Neuronal stem cell (in vitro differentiated cells): ENCODE measurements at regions not wholly inside any gene's neighbourhood (a gene's known extent, or its start where the extent isn't known, plus 50 kb on each side); places are given as distances from the start of the nearest gene placed in this dataset.

ENCODE experiments used
- DNase-seq: peaks from one replicate; pipeline ENCODE4 v3.0.0-alpha.2; 2013; ENCODE audit warnings: low spot score
- H2AFZ ChIP-seq: one replicate; pipeline ENCODE4 v1.6.1; 2013; ENCODE audit warnings: mild to moderate bottlenecking, low read length, inconsistent platforms
- H2AK5ac ChIP-seq: 2 replicates; pipeline ENCODE4 v1.6.1; 2013; ENCODE audit warnings: low read depth, mild to moderate bottlenecking, inconsistent platforms, low read length, moderate library complexity, mixed read lengths
- H2BK120ac ChIP-seq: 2 replicates; pipeline ENCODE4 v1.6.1; 2013; ENCODE audit warnings: low read depth, mild to moderate bottlenecking, inconsistent platforms, low read length, moderate library complexity, mixed read lengths
- H2BK12ac ChIP-seq: one replicate; pipeline ENCODE4 v1.6.1; 2013; ENCODE audit warnings: low read length, inconsistent platforms
- H2BK15ac ChIP-seq: 2 replicates; pipeline ENCODE4 v1.6.1; 2013; ENCODE audit warnings: mild to moderate bottlenecking, low read length, inconsistent platforms, mixed read lengths
- H2BK5ac ChIP-seq: one replicate; pipeline ENCODE4 v1.6.1; 2013; ENCODE audit warnings: inconsistent platforms, mild to moderate bottlenecking, low read length, moderate library complexity
- H3K14ac ChIP-seq: one replicate; pipeline ENCODE4 v1.6.1; 2013; ENCODE audit warnings: low read length, inconsistent platforms
- H3K18ac ChIP-seq: 2 replicates; pipeline ENCODE4 v1.6.1; 2013; ENCODE audit warnings: low read length, inconsistent platforms
- H3K23ac ChIP-seq: 2 replicates; pipeline ENCODE4 v1.6.1; 2013; ENCODE audit warnings: low read depth, mild to moderate bottlenecking, mixed read lengths, low read length, inconsistent platforms; ENCODE audit not compliant: poor library complexity
- H3K27ac ChIP-seq: replicated peaks from 3 replicates; pipeline ENCODE4 v1.5.1; 2013; ENCODE audit warnings: low read length, inconsistent platforms
- H3K27me3 ChIP-seq, 3 experiments: 2 replicates each; pipeline ENCODE4 v1.6.1; 2013; ENCODE audit warnings: low read length in 3 of 3, mild to moderate bottlenecking in 2 of 3, inconsistent platforms in 1 of 3, low read depth in 1 of 3, mixed read lengths in 1 of 3, moderate library complexity in 1 of 3; ENCODE audit not compliant: control insufficient read depth in 3 of 3, insufficient read depth in 3 of 3
- H3K36me3 ChIP-seq, 2 donors: replicated peaks in 1 of 2; 2 replicates each; pipeline ENCODE4 v1.6.1; 2013; ENCODE audit warnings: low read length in 2 of 2; ENCODE audit not compliant: control insufficient read depth in 2 of 2, insufficient read depth in 2 of 2
- H3K4ac ChIP-seq: 2 replicates; pipeline ENCODE4 v1.6.1; 2013; ENCODE audit warnings: inconsistent platforms, mild to moderate bottlenecking, low read length, moderate library complexity
- H3K4me1 ChIP-seq, 2 donors: 1 replicate in 1 of 2; 2 replicates in 1 of 2; pipeline ENCODE4 v1.6.1; 2013; ENCODE audit warnings: low read length in 2 of 2, low read depth in 1 of 2; ENCODE audit not compliant: control insufficient read depth in 2 of 2, insufficient read depth in 1 of 2
- H3K4me2 ChIP-seq: one replicate; pipeline ENCODE4 v1.6.1; 2013; ENCODE audit warnings: mild to moderate bottlenecking, low read length, inconsistent platforms; ENCODE audit not compliant: insufficient read depth, poor library complexity, severe bottlenecking
- H3K4me3 ChIP-seq, 2 donors: 2 replicates each; pipeline ENCODE4 v1.5.1; 2013; ENCODE audit warnings: low read length in 2 of 2, mild to moderate bottlenecking in 2 of 2, inconsistent platforms in 1 of 2, moderate library complexity in 1 of 2
- H3K79me1 ChIP-seq: one replicate; pipeline ENCODE4 v1.6.1; 2013; ENCODE audit warnings: low read depth, mild to moderate bottlenecking, inconsistent platforms, low read length, moderate library complexity
- H3K9ac ChIP-seq: one replicate; pipeline ENCODE4 v1.6.1; 2013; ENCODE audit warnings: mild to moderate bottlenecking, low read depth, low read length, inconsistent platforms; ENCODE audit not compliant: poor library complexity
- H3K9me3 ChIP-seq, 2 donors: replicated peaks in 1 of 2; 2 replicates each; pipeline versions ENCODE3 to v1.6.1; 2013; ENCODE audit warnings: low read length in 2 of 2, mild to moderate bottlenecking in 2 of 2, inconsistent platforms in 1 of 2, low read depth in 1 of 2, mixed read lengths in 1 of 2, moderate library complexity in 1 of 2; ENCODE audit not compliant: control insufficient read depth in 2 of 2, insufficient read depth in 1 of 2
- H4K8ac ChIP-seq: one replicate; pipeline ENCODE4 v1.6.1; 2013; ENCODE audit warnings: low read depth, mild to moderate bottlenecking, inconsistent platforms, low read length, moderate library complexity
- H4K91ac ChIP-seq: one replicate; pipeline ENCODE4 v1.6.1; 2013; ENCODE audit warnings: low read length, low read depth, mild to moderate bottlenecking, inconsistent platforms; ENCODE audit not compliant: poor library complexity
- WGBS, 2 donors: extraction: QIAGEN DNeasy Blood & Tissue Kit; methylation state at CpG; one replicate each; pipeline ENCODE4 v1.1.7; 2013; ENCODE audit warnings: missing lambda C conversion rate in 2 of 2, mixed read lengths in 1 of 2; ENCODE audit not compliant: insufficient read length in 2 of 2, insufficient replicate concordance in 1 of 2; ENCODE audit errors: extremely low coverage in 2 of 2; 5-methylcytosine and 5-hydroxymethylcytosine counted together

DNA sequence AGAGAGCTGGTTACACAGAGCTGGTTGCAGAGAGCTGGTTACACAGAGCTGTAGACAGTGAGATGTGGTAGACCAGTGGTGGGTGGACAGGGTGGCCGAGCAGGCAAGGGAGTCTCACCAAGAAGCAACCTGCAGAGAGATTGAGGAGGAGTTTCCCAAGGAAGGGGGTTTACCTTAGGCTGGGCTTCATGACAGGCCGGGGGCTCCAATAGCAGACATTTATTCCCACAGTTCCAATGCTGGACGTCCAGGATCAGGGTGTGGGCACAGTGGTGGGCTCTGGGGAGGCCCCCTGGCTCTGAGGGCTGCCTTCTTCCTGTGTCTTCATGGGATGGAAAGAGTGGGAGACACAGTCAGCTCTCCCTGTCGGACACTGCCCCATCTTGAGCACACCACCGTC, 386.9 kb upstream of the IRX4 start:
- peaks cover 2 to 3% of the 10 kb centered on the region in 2 donors for H3K4me1 ChIP-seq
- no CpG with 5 or more reads among the region's 5 CpGs for WGBS, 2 donors
- DNase-seq, result no peak

DNA sequence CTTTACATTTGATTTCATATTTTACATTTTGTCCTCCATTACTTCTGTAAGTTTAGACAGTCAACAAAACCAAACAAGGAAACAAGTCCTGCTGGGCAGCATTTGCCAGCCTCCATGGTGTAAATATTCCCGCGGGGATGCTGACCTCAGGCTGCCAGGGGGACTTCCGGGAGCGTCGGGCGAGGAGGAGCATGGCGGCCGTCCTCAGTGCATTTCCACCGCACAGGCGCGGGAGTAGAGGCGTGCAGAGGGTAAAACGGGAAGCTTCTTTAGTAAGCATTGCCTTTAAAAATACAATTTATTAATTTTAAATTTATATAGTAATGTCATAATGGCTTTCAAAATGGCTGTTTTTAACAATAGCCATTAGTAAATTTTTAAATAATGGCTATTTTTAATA, 385.3 kb upstream of the IRX4 start:
- H2AFZ ChIP-seq, result no peak overlapping the region
- no peak overlapping the region for H3K4me2 ChIP-seq
- no peak overlapping the region for H3K9ac ChIP-seq
- no peak overlapping the region for H2AK5ac ChIP-seq
- H2BK5ac ChIP-seq, result no peak overlapping the region
- H4K8ac ChIP-seq, result no peak overlapping the region
- no peak overlapping the region for H4K91ac ChIP-seq
- no peak for DNase-seq
- no peaks in the 10 kb centered on the region for H3K27me3 ChIP-seq
- H3K79me1 ChIP-seq, result no peaks in the 10 kb centered on the region
- H3K4me1 ChIP-seq, result peaks cover 2 to 3% of the 10 kb centered on the region in 2 donors
- H3K23ac ChIP-seq, result no peak overlapping the region
- no peak overlapping the region for H3K18ac ChIP-seq
- H3K27ac ChIP-seq, result no peak overlapping the region
- H2BK15ac ChIP-seq, result no peak overlapping the region
- no peak overlapping the region for H2BK120ac ChIP-seq
- H2BK12ac ChIP-seq, result no peak overlapping the region
- peaks cover 0 to 2% of the 10 kb centered on the region in 2 donors for H3K9me3 ChIP-seq
- H3K4ac ChIP-seq, result no peak overlapping the region
- H3K36me3 ChIP-seq, result no peaks in the 10 kb centered on the region
- no peak overlapping the region for H3K4me3 ChIP-seq
- no peak overlapping the region for H3K14ac ChIP-seq
- no CpG with 5 or more reads among the region's 13 CpGs for WGBS, 2 donors

More for the DNA sequence above, 386.9 kb upstream of the IRX4 start:
- Histone ChIP-seq H3K79me1 (no peaks in the 10 kb centered on the region), H2BK12ac (peak overlapping the region; percentile 4), H3K23ac (peak overlapping the region; percentile 34), H3K9ac (peak overlapping the region; percentile 57), H3K4me3 (no peak overlapping the region), H2AK5ac (peak overlapping the region; percentile 78), H3K36me3 (no peaks in the 10 kb centered on the region), H2BK120ac (no peak overlapping the region), H3K4me2 (no peak overlapping the region), H3K9me3 (no peaks in the 10 kb centered on the region), H2BK5ac (no peak overlapping the region), H4K8ac (no peak overlapping the region), H3K27ac (no peak overlapping the region), H3K27me3 (no peaks in the 10 kb centered on the region), H3K14ac (peak overlapping the region; percentile 14), H2AFZ (peak overlapping the region; percentile 12), H3K4ac (no peak overlapping the region), H4K91ac (no peak overlapping the region), H3K18ac (peak overlapping the region; percentile 15), H2BK15ac (peak overlapping the region; percentile 62)

DNA sequence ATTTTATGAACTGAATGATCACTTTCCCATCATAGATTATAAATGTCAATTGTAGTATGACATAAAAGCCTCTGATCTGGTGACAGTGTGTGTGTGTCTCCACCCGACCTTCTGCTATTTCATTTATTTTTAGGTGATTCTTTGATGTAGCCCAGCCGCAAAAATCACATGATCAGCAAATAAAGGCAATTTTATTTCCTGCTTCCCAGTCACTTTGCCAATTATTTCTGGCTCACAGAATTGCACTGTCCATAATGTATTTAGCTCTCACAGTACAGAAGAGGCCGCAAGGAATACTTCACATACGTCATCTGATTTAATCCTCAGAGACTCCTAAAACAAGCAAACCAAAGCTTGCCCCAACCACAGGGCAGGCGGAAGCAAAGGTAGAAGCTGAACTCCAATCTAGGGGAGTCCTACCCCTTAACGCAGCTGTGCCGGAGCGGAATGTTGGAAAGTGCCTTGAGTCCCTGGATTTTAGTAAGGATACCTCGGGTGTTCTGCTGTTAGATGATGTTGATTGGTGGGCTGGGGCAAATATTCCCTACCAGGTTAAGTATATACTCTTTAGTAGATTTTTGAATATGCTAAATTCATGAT, 384.0 kb upstream of the IRX4 start:
- Histone ChIP-seq H2BK12ac (no peak overlapping the region), H2BK5ac (no peak overlapping the region), H3K79me1 (no peaks in the 10 kb centered on the region), H4K91ac (no peak overlapping the region), H3K4me3 (no peak overlapping the region), H4K8ac (no peak overlapping the region), H3K4me1 (peaks cover 0 to 2% of the 10 kb centered on the region in 2 donors), H3K9ac (no peak overlapping the region), H2AFZ (no peak overlapping the region), H3K27me3 (no peaks in the 10 kb centered on the region), H3K27ac (no peak overlapping the region), H3K23ac (no peak overlapping the region), H2BK120ac (no peak overlapping the region), H2AK5ac (no peak overlapping the region), H3K9me3 (peaks cover 0 to 2% of the 10 kb centered on the region in 2 donors), H3K4ac (no peak overlapping the region), H3K36me3 (no peaks in the 10 kb centered on the region), H3K4me2 (no peak overlapping the region), H3K18ac (no peak overlapping the region), H2BK15ac (no peak overlapping the region), H3K14ac (no peak overlapping the region)
- no peak for DNase-seq
- no CpG with 5 or more reads among the region's 9 CpGs for WGBS, 2 donors

DNA sequence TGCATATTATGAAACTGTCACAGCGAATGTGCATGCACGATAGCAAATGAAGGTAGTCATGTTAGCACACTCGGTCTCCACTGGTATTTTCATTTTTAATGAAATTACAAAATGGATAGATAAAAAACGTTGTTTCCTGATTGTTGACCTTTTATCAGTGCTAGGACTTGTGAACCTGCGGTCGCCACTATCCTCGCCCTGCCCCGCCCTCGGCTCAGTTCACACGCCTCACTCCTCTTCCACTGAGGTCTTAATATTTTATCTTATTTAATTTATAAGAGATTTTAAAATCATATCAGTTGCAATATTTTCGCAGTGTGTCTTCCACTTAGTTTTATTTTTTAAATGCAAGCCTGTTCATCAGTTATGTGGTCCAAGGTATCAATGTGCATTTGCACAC, 382.6 kb upstream of the IRX4 start:
- no peak overlapping the region for H3K27ac ChIP-seq
- H3K9ac ChIP-seq, result no peak overlapping the region
- H3K18ac ChIP-seq, result no peak overlapping the region
- H3K23ac ChIP-seq, result no peak overlapping the region
- H3K4ac ChIP-seq, result no peak overlapping the region
- H2BK12ac ChIP-seq, result no peak overlapping the region
- H3K36me3 ChIP-seq, result no peaks in the 10 kb centered on the region
- H2BK5ac ChIP-seq, result no peak overlapping the region
- no peak for DNase-seq
- peaks cover 0 to 2% of the 10 kb centered on the region in 2 donors for H3K9me3 ChIP-seq
- H2BK120ac ChIP-seq, result no peak overlapping the region
- H3K4me3 ChIP-seq, result no peak overlapping the region
- H2AK5ac ChIP-seq, result no peak overlapping the region
- no peak overlapping the region for H2BK15ac ChIP-seq
- WGBS, 2 donors, result no CpG with 5 or more reads among the region's 11 CpGs
- H4K91ac ChIP-seq, result no peak overlapping the region
- no peaks in the 10 kb centered on the region for H3K79me1 ChIP-seq
- no peaks in the 10 kb centered on the region for H3K27me3 ChIP-seq
- no peak overlapping the region for H2AFZ ChIP-seq
- peaks cover 0 to 2% of the 10 kb centered on the region in 2 donors for H3K4me1 ChIP-seq
- H3K14ac ChIP-seq, result no peak overlapping the region
- H4K8ac ChIP-seq, result no peak overlapping the region
- no peak overlapping the region for H3K4me2 ChIP-seq
